GM12891 (cell line): ENCODE measurements at regions not wholly inside any gene's neighbourhood (a gene's known extent, or its start where the extent isn't known, plus 50 kb on each side); places are given as distances from the start of the nearest gene placed in this dataset.

Experiments used
- DNase-seq: peaks from one replicate; pipeline ENCODE4 v3.0.0; 2011; ENCODE audit warnings: low spot score; ENCODE audit not compliant: insufficient read length
- FAIRE-seq: peaks from 2 replicates; lab custom pipeline; 2011; peaks lifted over from hg19 to GRCh38; lab: Jason Lieb, UNC
- PAX5 ChIP-seq: IDR thresholded peaks from 2 replicates; pipeline ENCODE4 v1.6.1; 2011; ENCODE audit warnings: low read length, moderate library complexity, mild to moderate bottlenecking; ENCODE audit not compliant: insufficient read depth, severe bottlenecking
- POLR2A ChIP-seq: IDR thresholded peaks from 2 replicates; pipeline ENCODE4 v1.6.1; 2011; ENCODE audit warnings: low read depth, low read length, control low read depth
- POLR2AphosphoS5 ChIP-seq: IDR thresholded peaks from 2 replicates; pipeline ENCODE4 v1.6.1; 2011; ENCODE audit warnings: low read depth, low read length, control low read depth
- POU2F2 ChIP-seq: IDR thresholded peaks from 2 replicates; pipeline ENCODE4 v1.6.1; 2011; ENCODE audit warnings: low read depth, mild to moderate bottlenecking, control low read depth, low read length, moderate library complexity
- SPI1 ChIP-seq: IDR thresholded peaks from 2 replicates; pipeline ENCODE4 v1.6.1; 2011; ENCODE audit warnings: low read depth, low read length, control low read depth
- TAF1 ChIP-seq: IDR thresholded peaks from 2 replicates; pipeline ENCODE4 v1.6.1; 2011; ENCODE audit warnings: low read depth, low read length, control low read depth

- TF ChIP-seq SPI1 (no peak), POU2F2 (no peak), PAX5 (no peak), TAF1 (no peak), POLR2A (no peak)
- FAIRE-seq (no peak), DNase-seq (no peak)
These were observed 162.9 kb upstream of the CEP162 start for GRCh38 chr6:84390334-84390733.

DNA sequence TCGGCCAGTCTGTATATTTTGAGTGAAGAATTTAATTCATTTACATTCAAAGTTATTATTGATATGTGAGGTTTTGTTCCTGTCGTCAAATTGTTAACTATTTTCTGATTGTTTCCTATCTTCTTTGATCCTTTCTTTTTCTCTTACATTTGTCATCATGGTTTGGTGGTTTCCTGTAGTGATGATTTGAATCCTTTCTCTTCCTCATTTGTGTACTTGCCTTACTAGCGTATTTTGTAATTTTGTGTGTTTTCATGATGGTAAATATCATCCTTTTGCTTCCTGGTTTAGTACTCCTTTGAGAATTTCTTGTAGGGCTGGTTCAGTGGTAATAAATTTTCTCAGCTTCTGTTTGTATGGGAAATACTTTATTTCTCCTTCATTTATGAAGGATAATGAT, 151.7 kb upstream of the CEP162 start:
- TF ChIP-seq TAF1 (no peak), SPI1 (peak; percentile 46; the same call in 1 of the 2 replicates), POLR2A (no peak), POLR2AphosphoS5 (no peak), POU2F2 (no peak)
- FAIRE-seq (no peak), DNase-seq (no peak)

- TF ChIP-seq PAX5 (no peak), POU2F2 (no peak), POLR2A (no peak), TAF1 (no peak), SPI1 (no peak), POLR2AphosphoS5 (no peak)
- FAIRE-seq = no peak
- no peak for DNase-seq
These were observed 144.8 kb upstream of the CEP162 start for GRCh38 chr6:84372290-84372689.

GRCh38 chr6:84371681-84372080, 144.2 kb upstream of the CEP162 start:
- no peak for DNase-seq
- no peak for FAIRE-seq
- TF ChIP-seq PAX5 (no peak), TAF1 (no peak), POLR2A (no peak), POLR2AphosphoS5 (no peak), SPI1 (no peak), POU2F2 (no peak)

- no peak for TF ChIP-seq POLR2A
- FAIRE-seq = no peak
- no peak for DNase-seq
These were observed 134.9 kb upstream of the CEP162 start for GRCh38 chr6:84362193-84362821.

GRCh38 chr6:84361372-84362192, 134.1 kb upstream of the CEP162 start:
- FAIRE-seq (no peak), DNase-seq (no peak)
- TF ChIP-seq POLR2AphosphoS5 (no peak), POLR2A (no peak), SPI1 (no peak), PAX5 (no peak), TAF1 (no peak), POU2F2 (no peak)

DNA sequence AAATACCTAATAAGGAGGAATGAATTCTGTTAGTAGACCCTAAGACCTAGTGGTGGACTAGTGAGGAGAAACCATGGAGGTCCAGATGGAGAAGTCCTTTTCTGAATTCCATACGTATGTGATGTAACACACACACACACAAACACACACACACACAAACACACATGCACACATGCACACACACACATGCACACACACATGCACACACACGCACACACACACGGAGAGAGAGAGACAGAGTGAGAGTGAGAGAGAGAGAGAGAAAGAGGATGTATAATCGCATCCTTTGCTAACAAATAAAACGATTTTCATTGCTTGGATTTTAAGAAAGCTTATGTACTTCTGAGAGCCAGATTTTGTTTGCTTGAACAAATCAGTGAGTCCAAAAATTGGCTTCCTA, 132.6 kb upstream of the CEP162 start:
- FAIRE-seq (peak; percentile 31), DNase-seq (no peak)
- TF ChIP-seq POLR2AphosphoS5 (no peak), POLR2A (no peak), SPI1 (no peak), POU2F2 (no peak), PAX5 (no peak), TAF1 (no peak)

- TF ChIP-seq POLR2AphosphoS5 (no peak), POU2F2 (no peak), POLR2A (no peak), SPI1 (no peak), PAX5 (no peak), TAF1 (no peak)
- FAIRE-seq (no peak), DNase-seq (no peak)
These were observed 131.1 kb upstream of the CEP162 start for GRCh38 chr6:84358581-84358980.

- no peak for DNase-seq
- no peak for FAIRE-seq
- TF ChIP-seq TAF1 = no peak
- no peak for TF ChIP-seq POU2F2
- TF ChIP-seq PAX5 = no peak
- no peak for TF ChIP-seq POLR2AphosphoS5
- TF ChIP-seq POLR2A = no peak
- TF ChIP-seq SPI1 = no peak
These were observed 130.2 kb upstream of the CEP162 start for GRCh38 chr6:84357631-84358030.

- TF ChIP-seq SPI1 = no peak
- TF ChIP-seq POLR2AphosphoS5 = no peak
- TF ChIP-seq POU2F2 = no peak
- DNase-seq = no peak
- no peak for FAIRE-seq
These were observed 129.5 kb upstream of the CEP162 start for GRCh38 chr6:84356907-84357306.
